ENCODE measurements at regions not wholly inside any gene's neighbourhood (a gene's known extent, or its start where the extent isn't known, plus 50 kb on each side); places are given as distances from the start of the nearest gene placed in this dataset.
"Not testable (repeated sequence)": the region's sequence is repeated elsewhere in the genome, so short reads cannot be mapped to it uniquely, and the experiment has no call there.

GRCh38 chr6:92083914-92084313, 1335.4 kb downstream of the EPHA7 start:
- not testable (repeated sequence) for TF ChIP-seq POLR2AphosphoS5, CTCF (IDR thresholded peaks at IDR 0.05)

Measured in breast epithelium (tissue), 3 donors.